MCF 10A (cell line): ENCODE measurements at regions not wholly inside any gene's neighbourhood (a gene's known extent, or its start where the extent isn't known, plus 50 kb on each side); places are given as distances from the start of the nearest gene placed in this dataset.

ENCODE experiments used
- BruUV-seq: library from RNA; stranded (reverse); fragments of 400-500 nt; replicated peaks from 2 replicates; lab custom pipeline; 2021; lab: Mats Ljungman, UMichigan
- CTCF ChIA-PET: fragments of 300-600 bp; sonication (Branson Sonifier 250); formaldehyde crosslinking; extraction: SDS; loops from one replicate; lab custom pipeline; 2021; ENCODE audit warnings: antibody characterized with exemption, inconsistent platforms; lab: Yijun Ruan, JAX
- POLR2A ChIA-PET: fragments of 300-600, 350-650 bp; sonication (Branson Sonifier 250); formaldehyde crosslinking; extraction: SDS; loops from one replicate; lab custom pipeline; 2020; ENCODE audit warnings: antibody characterized with exemption, inconsistent platforms; lab: Yijun Ruan, JAX
- DNase-seq: peaks from one replicate; pipeline ENCODE4 v3.0.0-alpha.2; 2018; ENCODE audit not compliant: unreplicated experiment
- H3K27ac Mint-ChIP-seq: one replicate; pipeline ENCODE4 v1.8.0; 2022; ENCODE audit warnings: mild to moderate bottlenecking, low read depth, mixed read lengths; ENCODE audit not compliant: unreplicated experiment
- H3K27me3 Mint-ChIP-seq: one replicate; pipeline ENCODE4 v1.8.0; 2022; ENCODE audit warnings: mixed read lengths; ENCODE audit not compliant: insufficient read depth, unreplicated experiment
- H3K36me3 Mint-ChIP-seq: one replicate; pipeline ENCODE4 v1.8.0; 2022; ENCODE audit warnings: mild to moderate bottlenecking, moderate library complexity, mixed read lengths; ENCODE audit not compliant: insufficient read depth, unreplicated experiment
- H3K4me1 Mint-ChIP-seq: one replicate; pipeline ENCODE4 v1.8.0; 2022; ENCODE audit warnings: mixed read lengths; ENCODE audit not compliant: insufficient read depth, unreplicated experiment
- H3K4me3 Mint-ChIP-seq: one replicate; pipeline ENCODE4 v1.8.0; 2022; ENCODE audit warnings: mild to moderate bottlenecking, moderate library complexity, mixed read lengths; ENCODE audit not compliant: unreplicated experiment
- H3K9me3 Mint-ChIP-seq: one replicate; pipeline ENCODE4 v1.8.0; 2022; ENCODE audit warnings: mixed read lengths; ENCODE audit not compliant: unreplicated experiment
- intact Hi-C: fragments of 100-400 bp; cut with micrococcal nuclease; formaldehyde crosslinking; loops from 2 replicates; pipeline ENCODE4 v1.14.1; 2022
- TF ChIP-seq, protein P1 (sequence below): fragments of 200-600 bp; IDR thresholded peaks from one replicate; pipeline ENCODE4 v1.8.0; 2022; ENCODE audit warnings: antibody characterized with exemption, mild to moderate bottlenecking; ENCODE audit not compliant: unreplicated experiment

DNA sequence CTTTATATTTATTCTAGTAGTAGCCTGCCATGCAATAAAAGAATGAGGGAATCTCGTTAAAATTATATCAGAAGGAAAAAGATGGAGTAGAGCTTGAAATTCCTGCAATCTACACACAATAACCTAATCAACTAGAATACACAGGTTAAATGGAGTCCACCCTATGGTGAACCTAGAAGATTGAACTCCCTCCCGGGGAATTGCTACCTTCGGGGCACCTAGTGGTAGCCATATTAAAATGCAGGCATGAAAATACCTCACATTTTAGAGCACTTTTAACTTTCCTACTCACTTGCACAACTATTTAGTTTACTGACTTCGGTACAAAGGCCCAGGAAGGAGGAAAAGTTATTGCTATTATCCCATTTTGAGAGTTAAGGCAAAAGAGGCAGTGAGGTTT lies 174.5 kb downstream of the SS18 start:
- no peak for DNase-seq
- CTCF ChIA-PET = interaction anchor here (1.3 kb wide), 1 partner anchor 19 kb away, joined by 4 read pairs; no protein-coding TSS in a partner anchor
- TF ChIP-seq, protein P1, sequence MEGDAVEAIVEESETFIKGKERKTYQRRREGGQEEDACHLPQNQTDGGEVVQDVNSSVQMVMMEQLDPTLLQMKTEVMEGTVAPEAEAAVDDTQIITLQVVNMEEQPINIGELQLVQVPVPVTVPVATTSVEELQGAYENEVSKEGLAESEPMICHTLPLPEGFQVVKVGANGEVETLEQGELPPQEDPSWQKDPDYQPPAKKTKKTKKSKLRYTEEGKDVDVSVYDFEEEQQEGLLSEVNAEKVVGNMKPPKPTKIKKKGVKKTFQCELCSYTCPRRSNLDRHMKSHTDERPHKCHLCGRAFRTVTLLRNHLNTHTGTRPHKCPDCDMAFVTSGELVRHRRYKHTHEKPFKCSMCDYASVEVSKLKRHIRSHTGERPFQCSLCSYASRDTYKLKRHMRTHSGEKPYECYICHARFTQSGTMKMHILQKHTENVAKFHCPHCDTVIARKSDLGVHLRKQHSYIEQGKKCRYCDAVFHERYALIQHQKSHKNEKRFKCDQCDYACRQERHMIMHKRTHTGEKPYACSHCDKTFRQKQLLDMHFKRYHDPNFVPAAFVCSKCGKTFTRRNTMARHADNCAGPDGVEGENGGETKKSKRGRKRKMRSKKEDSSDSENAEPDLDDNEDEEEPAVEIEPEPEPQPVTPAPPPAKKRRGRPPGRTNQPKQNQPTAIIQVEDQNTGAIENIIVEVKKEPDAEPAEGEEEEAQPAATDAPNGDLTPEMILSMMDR = no peak
- POLR2A ChIA-PET = no interaction called here
- no peaks in the 10 kb centered on the region for H3K36me3 Mint-ChIP-seq
- peaks cover 5% of the 10 kb centered on the region for H3K4me1 Mint-ChIP-seq
- peaks cover 11% of the 10 kb centered on the region for H3K27me3 Mint-ChIP-seq
- intact Hi-C loops = no loop called here
- H3K27ac Mint-ChIP-seq = no peak overlapping the region
- no peak overlapping the region for H3K4me3 Mint-ChIP-seq
- no TSS peak for BruUV-seq
- H3K9me3 Mint-ChIP-seq = no peaks in the 10 kb centered on the region

GRCh38 chr18:25898965-25899364 lies 191.4 kb downstream of the SS18 start:
- no peak overlapping the region for H3K27ac Mint-ChIP-seq
- CTCF ChIA-PET = interaction anchor here (0.6 to 1.6 kb wide), 3 partner anchors 341 to 1144 kb away, joined by 3 to 4 read pairs (median 4); no protein-coding TSS in a partner anchor

DNA sequence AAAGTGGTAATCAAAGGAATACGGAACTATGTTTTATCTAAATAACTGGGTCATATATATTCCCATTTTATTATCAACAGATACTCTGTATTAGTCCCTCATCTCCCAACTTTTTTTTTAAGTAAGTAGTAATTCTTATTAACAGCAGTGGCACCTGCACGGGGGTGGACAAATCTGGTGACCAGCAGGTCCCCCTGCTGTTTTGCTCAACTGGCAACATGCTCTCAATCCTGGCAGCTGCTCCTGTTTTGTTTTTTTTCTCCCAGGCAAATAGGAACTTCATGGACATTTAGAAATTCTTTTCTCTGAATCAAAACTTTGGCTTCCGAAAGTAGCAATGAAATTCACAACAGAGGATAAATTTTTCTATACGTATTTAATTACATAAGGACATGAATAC lies 193.5 kb downstream of the SS18 start:
- H3K9me3 Mint-ChIP-seq = peaks cover 8% of the 10 kb centered on the region
- no peak overlapping the region for H3K27ac Mint-ChIP-seq
- ChIA-PET POLR2A (interaction anchor here (1.2 kb wide), 1 partner anchor 10 kb away, joined by 3 read pairs; no protein-coding TSS in a partner anchor), CTCF (interaction anchor here (0.5 to 2.0 kb wide), 13 partner anchors 12 to 1036 kb away, joined by 3 to 9 read pairs (median 4); no protein-coding TSS in a partner anchor)
- no TSS peak for BruUV-seq
- TF ChIP-seq, protein P1 = no peak
- no peaks in the 10 kb centered on the region for H3K36me3 Mint-ChIP-seq
- H3K27me3 Mint-ChIP-seq = peaks cover 44% of the 10 kb centered on the region
- no peaks in the 10 kb centered on the region for H3K4me1 Mint-ChIP-seq
- intact Hi-C loops = loop anchor here (1.0 to 5.0 kb wide), 3 partner anchors 335 to 1297 kb away; no protein-coding TSS in a partner anchor
- DNase-seq = no peak
- H3K4me3 Mint-ChIP-seq = no peak overlapping the region

More at GRCh38 chr18:25898965-25899364, 191.4 kb downstream of the SS18 start:
- Mint-ChIP-seq H3K4me3 (no peak overlapping the region), H3K36me3 (no peaks in the 10 kb centered on the region), H3K27me3 (peaks cover 24% of the 10 kb centered on the region), H3K4me1 (no peaks in the 10 kb centered on the region), H3K9me3 (peaks cover 8% of the 10 kb centered on the region)
- intact Hi-C loops = loop anchor here (5.0 kb wide), 1 partner anchor 337 kb away; no protein-coding TSS in a partner anchor
- POLR2A ChIA-PET = no interaction called here
- no peak for DNase-seq
- TF ChIP-seq, protein P1 = no peak
- no TSS peak for BruUV-seq

GRCh38 chr18:25896178-25896780 lies 194.1 kb downstream of the SS18 start:
- TF ChIP-seq, protein P1 = peak; percentile 66
- ChIA-PET CTCF (interaction anchor here (0.6 to 2.0 kb wide), 15 partner anchors 11 to 1335 kb away, joined by 3 to 9 read pairs (median 4); no protein-coding TSS in a partner anchor), POLR2A (no interaction called here)
- DNase-seq = peak; percentile 42
- no peaks in the 10 kb centered on the region for H3K36me3 Mint-ChIP-seq
- no peaks in the 10 kb centered on the region for H3K4me1 Mint-ChIP-seq
- H3K27me3 Mint-ChIP-seq = peaks cover 45% of the 10 kb centered on the region
- H3K4me3 Mint-ChIP-seq = no peak overlapping the region
- H3K9me3 Mint-ChIP-seq = peaks cover 8% of the 10 kb centered on the region
- H3K27ac Mint-ChIP-seq = no peak overlapping the region
- BruUV-seq = no TSS peak
- intact Hi-C loops = loop anchor here (1.0 to 5.0 kb wide), 3 partner anchors 334 to 1296 kb away; no protein-coding TSS in a partner anchor
